ENCODE measurements at regions not wholly inside any gene's neighbourhood (a gene's known extent, or its start where the extent isn't known, plus 50 kb on each side); places are given as distances from the start of the nearest gene placed in this dataset.
"Not testable (repeated sequence)": the region's sequence is repeated elsewhere in the genome, so short reads cannot be mapped to it uniquely, and the experiment has no call there.

DNA sequence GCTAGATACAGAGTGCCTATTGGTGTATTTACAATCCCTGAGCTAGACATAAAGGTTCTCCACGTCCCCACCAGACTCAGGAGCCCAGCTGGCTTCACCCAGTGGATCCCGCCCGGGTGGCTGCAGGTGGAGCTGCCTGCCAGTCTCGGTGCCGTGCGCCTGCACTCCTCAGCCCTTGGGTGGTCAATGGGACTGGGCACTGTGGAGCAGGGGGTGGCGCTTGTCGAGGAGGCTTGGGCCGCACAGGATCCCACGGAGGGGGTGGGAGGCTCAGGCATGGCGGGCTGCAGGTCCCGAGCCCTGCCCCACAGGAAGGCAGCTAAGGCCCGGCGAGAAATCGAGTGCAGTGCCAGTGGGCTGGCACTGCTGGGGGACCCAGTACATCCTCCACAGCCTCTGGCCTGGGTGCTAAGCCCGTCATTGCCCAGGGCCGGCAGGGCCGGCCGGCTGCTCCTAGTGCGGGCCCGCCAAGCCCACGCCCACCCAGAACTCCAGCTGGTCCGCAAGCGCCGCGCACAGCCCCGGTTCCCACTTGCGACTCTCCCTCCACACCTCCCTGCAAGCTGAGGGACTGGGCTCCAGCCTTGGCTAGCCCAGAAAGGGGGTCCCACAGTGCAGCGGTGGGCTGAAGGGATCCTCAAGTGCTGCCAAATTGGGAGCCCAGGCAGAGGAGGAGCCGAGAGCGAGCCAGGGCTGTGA lies 554.6 kb upstream of the LUZP2 start:
- TF ChIP-seq, protein P1, sequence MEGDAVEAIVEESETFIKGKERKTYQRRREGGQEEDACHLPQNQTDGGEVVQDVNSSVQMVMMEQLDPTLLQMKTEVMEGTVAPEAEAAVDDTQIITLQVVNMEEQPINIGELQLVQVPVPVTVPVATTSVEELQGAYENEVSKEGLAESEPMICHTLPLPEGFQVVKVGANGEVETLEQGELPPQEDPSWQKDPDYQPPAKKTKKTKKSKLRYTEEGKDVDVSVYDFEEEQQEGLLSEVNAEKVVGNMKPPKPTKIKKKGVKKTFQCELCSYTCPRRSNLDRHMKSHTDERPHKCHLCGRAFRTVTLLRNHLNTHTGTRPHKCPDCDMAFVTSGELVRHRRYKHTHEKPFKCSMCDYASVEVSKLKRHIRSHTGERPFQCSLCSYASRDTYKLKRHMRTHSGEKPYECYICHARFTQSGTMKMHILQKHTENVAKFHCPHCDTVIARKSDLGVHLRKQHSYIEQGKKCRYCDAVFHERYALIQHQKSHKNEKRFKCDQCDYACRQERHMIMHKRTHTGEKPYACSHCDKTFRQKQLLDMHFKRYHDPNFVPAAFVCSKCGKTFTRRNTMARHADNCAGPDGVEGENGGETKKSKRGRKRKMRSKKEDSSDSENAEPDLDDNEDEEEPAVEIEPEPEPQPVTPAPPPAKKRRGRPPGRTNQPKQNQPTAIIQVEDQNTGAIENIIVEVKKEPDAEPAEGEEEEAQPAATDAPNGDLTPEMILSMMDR (IDR thresholded peaks at IDR 0.05 in 4 of 5, conservative IDR thresholded peaks at IDR 0.05 in 1 of 5) = not testable (repeated sequence)
- TF ChIP-seq POLR2A (IDR thresholded peaks at IDR 0.05) = not testable (repeated sequence)
